ENCODE measurements at regions not wholly inside any gene's neighbourhood (a gene's known extent, or its start where the extent isn't known, plus 50 kb on each side); places are given as distances from the start of the nearest gene placed in this dataset.

DNA sequence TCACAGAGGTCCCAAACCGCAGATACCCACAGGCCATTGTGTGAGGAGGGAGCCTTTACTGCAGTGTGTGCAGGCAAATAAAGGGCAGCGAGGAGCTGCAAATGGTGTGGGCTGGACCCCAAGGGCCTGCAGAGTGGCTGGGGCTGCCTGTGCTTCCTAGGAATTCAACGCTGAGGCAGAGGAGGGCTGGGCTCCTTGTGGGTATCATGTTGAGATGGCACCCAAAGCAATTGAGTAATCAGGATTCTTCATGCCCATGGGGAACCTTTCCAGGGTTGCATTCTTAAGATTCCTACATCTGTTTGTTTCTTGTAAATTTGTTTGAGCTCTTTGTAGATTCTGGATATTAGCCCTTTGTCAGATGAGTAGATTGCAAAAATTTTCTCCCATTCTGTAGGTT lies 85.4 kb upstream of the LIPC start:
- TF ChIP-seq, protein P1, sequence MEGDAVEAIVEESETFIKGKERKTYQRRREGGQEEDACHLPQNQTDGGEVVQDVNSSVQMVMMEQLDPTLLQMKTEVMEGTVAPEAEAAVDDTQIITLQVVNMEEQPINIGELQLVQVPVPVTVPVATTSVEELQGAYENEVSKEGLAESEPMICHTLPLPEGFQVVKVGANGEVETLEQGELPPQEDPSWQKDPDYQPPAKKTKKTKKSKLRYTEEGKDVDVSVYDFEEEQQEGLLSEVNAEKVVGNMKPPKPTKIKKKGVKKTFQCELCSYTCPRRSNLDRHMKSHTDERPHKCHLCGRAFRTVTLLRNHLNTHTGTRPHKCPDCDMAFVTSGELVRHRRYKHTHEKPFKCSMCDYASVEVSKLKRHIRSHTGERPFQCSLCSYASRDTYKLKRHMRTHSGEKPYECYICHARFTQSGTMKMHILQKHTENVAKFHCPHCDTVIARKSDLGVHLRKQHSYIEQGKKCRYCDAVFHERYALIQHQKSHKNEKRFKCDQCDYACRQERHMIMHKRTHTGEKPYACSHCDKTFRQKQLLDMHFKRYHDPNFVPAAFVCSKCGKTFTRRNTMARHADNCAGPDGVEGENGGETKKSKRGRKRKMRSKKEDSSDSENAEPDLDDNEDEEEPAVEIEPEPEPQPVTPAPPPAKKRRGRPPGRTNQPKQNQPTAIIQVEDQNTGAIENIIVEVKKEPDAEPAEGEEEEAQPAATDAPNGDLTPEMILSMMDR (IDR thresholded peaks at IDR 0.05; ENCODE audit: borderline replicate concordance, control extremely low read depth, extremely low read depth, insufficient read depth, missing control alignments), result no peak
- DNase-seq (ENCODE audit: low spot score), result no peak
- in situ Hi-C loops (cut with MboI; ENCODE audit: low sequenced_read_pairs, unreplicated experiment), result no loop called here

DNA sequence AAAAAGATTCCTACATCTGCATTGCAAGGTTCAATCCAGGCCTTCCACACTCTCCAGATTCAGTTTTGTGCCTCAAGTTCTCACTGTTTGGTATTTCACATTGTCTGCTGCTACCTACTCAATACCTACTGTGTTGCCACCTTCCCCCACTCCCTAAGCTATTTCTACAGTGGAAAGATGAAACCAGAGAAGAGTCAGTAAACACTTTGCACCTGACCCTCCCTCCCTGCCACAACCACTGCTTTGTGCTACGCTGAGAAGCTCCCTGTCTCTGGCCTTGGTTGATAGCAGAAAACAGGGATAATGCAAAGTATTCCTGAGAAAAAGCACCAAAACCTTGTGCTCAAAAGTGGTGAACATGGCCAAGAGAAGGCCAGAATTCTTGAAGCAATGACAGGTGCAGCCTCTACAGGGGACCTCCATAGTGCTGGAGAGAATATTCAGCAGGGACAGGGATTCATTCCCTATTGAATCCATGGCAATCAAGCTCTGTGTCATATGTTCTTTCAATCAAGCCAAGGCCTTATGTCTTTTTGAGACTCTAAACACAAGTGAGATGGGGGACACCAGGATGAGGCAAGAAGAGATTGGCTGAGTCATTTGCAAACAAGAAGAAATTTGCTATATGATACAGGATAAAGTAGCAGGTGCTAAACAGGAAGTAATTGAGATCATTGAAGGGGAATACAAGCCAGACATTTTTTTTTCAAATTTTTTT lies 83.5 kb upstream of the LIPC start:
- in situ Hi-C loops (cut with MboI; ENCODE audit: low sequenced_read_pairs, unreplicated experiment), result no loop called here
- DNase-seq (ENCODE audit: low spot score), result no peak

GRCh38 chr15:58352026-58352929 lies 79.5 kb upstream of the LIPC start:
- in situ Hi-C loops (cut with MboI; ENCODE audit: low sequenced_read_pairs, unreplicated experiment), result no loop called here
- TF ChIP-seq, protein P1 (IDR thresholded peaks at IDR 0.05; ENCODE audit: borderline replicate concordance, control extremely low read depth, extremely low read depth, insufficient read depth, missing control alignments), result no peak
- DNase-seq (ENCODE audit: low spot score), result no peak

More for the DNA sequence above, 83.5 kb upstream of the LIPC start:
- TF ChIP-seq, protein P1 (IDR thresholded peaks at IDR 0.05; ENCODE audit: borderline replicate concordance, control extremely low read depth, extremely low read depth, insufficient read depth, missing control alignments), result no peak

DNA sequence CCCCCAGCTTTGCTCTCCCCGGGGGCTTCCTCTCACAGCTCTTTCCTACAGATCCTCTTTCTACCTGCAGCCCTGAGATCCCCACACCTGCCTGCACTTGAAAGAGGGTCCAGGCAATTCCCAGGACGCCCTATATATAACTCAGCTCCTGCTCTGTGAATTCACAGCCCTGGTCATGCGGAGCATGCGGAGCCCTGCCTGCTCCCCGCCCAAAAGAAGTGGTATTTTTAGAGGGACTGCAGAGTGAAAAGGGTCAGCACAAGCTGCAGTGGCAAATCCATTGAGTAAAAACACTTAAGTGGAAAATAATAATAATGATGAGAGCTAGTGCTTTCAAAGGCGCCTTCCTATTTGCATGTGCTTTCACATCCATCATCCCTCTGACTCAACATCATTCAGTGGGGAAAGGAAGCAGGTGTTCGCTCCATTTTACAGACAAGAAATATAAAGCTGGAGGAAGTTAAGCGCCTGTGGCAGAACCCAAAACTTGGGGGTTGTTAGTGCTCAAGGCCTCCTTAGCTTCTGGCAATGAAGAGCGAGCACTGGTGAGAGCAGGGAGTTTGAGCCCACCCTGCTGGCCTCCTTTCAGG lies 76.3 kb upstream of the LIPC start:
- in situ Hi-C loops (cut with MboI; ENCODE audit: low sequenced_read_pairs, unreplicated experiment), result no loop called here
- DNase-seq (ENCODE audit: low spot score), result no peak
- TF ChIP-seq, protein P1 (IDR thresholded peaks at IDR 0.05; ENCODE audit: borderline replicate concordance, control extremely low read depth, extremely low read depth, insufficient read depth, missing control alignments), result no peak

DNA sequence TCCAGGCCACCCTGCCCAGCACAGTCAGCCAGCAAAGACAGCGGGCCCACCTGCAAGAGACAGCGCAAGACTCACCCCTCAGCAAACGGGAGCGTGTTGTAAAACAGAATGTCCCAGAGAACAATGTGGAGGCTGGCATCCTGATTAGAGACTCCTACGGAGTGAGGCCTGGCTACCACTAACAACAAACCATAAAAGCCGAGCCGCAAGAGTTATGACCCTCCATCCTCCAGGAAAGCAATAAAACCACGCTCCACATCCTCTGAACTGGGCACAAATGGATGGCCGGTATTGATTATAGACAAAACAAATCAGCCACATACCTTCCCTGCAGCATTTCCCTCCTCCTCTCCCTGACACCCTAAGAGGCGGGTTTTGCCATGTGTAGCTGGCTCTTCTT lies 75.8 kb upstream of the LIPC start:
- TF ChIP-seq, protein P1 (IDR thresholded peaks at IDR 0.05; ENCODE audit: borderline replicate concordance, control extremely low read depth, extremely low read depth, insufficient read depth, missing control alignments), result no peak
- DNase-seq (ENCODE audit: low spot score), result no peak
- in situ Hi-C loops (cut with MboI; ENCODE audit: low sequenced_read_pairs, unreplicated experiment), result no loop called here
